PC-9 (cell line): ENCODE measurements at regions not wholly inside any gene's neighbourhood (a gene's known extent, or its start where the extent isn't known, plus 50 kb on each side); places are given as distances from the start of the nearest gene placed in this dataset.

Experiments
- EZH2 ChIP-seq: fragments of 200-600 bp; sonication (generic); IDR thresholded peaks from 2 replicates; pipeline ENCODE4 v1.8.0; 2017; ENCODE audit warnings: antibody characterized with exemption, low read depth
- TF ChIP-seq, protein P1 (sequence below): fragments of 200-600 bp; sonication (generic); conservative IDR thresholded peaks from 2 replicates; pipeline ENCODE4 v1.6.1; 2017; ENCODE audit warnings: mixed run types, antibody characterized with exemption, mild to moderate bottlenecking, moderate library complexity

DNA sequence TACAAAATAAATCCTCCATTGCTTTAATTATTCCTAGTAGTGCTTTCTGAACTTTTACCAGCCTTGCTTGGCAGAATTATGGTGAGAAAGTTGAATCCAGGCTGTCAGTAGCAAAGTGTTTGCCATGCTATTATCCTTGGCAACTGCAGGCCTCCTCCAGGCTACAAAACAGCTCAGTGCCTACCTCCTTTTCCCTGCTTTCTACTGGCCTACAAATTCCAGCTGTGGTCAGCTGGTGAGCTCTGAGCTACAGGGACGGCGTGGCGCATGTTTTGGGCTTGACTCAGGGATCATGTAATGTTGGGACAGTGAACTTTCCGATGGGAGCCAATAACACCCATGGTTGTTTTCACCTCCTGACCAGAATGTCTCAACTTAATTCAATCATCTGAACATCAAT is 456.1 kb upstream of the ADAMTS5 start:
- TF ChIP-seq, protein P1, sequence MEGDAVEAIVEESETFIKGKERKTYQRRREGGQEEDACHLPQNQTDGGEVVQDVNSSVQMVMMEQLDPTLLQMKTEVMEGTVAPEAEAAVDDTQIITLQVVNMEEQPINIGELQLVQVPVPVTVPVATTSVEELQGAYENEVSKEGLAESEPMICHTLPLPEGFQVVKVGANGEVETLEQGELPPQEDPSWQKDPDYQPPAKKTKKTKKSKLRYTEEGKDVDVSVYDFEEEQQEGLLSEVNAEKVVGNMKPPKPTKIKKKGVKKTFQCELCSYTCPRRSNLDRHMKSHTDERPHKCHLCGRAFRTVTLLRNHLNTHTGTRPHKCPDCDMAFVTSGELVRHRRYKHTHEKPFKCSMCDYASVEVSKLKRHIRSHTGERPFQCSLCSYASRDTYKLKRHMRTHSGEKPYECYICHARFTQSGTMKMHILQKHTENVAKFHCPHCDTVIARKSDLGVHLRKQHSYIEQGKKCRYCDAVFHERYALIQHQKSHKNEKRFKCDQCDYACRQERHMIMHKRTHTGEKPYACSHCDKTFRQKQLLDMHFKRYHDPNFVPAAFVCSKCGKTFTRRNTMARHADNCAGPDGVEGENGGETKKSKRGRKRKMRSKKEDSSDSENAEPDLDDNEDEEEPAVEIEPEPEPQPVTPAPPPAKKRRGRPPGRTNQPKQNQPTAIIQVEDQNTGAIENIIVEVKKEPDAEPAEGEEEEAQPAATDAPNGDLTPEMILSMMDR, result no peak
- TF ChIP-seq EZH2, result no peak
